PFSK-1 (cell line): ENCODE measurements at regions not wholly inside any gene's neighbourhood (a gene's known extent, or its start where the extent isn't known, plus 50 kb on each side); places are given as distances from the start of the nearest gene placed in this dataset.

ENCODE experiments used
- POLR2AphosphoS5 ChIP-seq: IDR thresholded peaks from 2 replicates; pipeline ENCODE4 v1.6.1; 2012; ENCODE audit warnings: low read depth, mild to moderate bottlenecking, control low read depth, low read length, moderate library complexity
- SIN3A ChIP-seq: IDR thresholded peaks from 2 replicates; pipeline ENCODE4 v1.6.1; 2012; ENCODE audit warnings: mild to moderate bottlenecking, low read length, moderate library complexity, borderline replicate concordance; ENCODE audit not compliant: insufficient read depth
- TAF1 ChIP-seq: IDR thresholded peaks from 2 replicates; pipeline ENCODE4 v1.6.1; 2012; ENCODE audit warnings: low read length, control low read depth, borderline replicate concordance; ENCODE audit not compliant: insufficient read depth
- TF ChIP-seq, protein P1 (sequence below), 2 experiments: IDR thresholded peaks; 2 replicates each; pipeline versions ENCODE4 v1.6.1 to v1.8.0; 2011 to 2012; ENCODE audit warnings: low read depth in 2 of 2, low read length in 2 of 2, control low read depth in 1 of 2, inconsistent platforms in 1 of 2, mild to moderate bottlenecking in 1 of 2, moderate library complexity in 1 of 2; ENCODE audit not compliant: insufficient read depth in 1 of 2

- TF ChIP-seq TAF1: no peak
- no peak for TF ChIP-seq SIN3A
- no peak for TF ChIP-seq POLR2AphosphoS5
- TF ChIP-seq, protein P1, sequence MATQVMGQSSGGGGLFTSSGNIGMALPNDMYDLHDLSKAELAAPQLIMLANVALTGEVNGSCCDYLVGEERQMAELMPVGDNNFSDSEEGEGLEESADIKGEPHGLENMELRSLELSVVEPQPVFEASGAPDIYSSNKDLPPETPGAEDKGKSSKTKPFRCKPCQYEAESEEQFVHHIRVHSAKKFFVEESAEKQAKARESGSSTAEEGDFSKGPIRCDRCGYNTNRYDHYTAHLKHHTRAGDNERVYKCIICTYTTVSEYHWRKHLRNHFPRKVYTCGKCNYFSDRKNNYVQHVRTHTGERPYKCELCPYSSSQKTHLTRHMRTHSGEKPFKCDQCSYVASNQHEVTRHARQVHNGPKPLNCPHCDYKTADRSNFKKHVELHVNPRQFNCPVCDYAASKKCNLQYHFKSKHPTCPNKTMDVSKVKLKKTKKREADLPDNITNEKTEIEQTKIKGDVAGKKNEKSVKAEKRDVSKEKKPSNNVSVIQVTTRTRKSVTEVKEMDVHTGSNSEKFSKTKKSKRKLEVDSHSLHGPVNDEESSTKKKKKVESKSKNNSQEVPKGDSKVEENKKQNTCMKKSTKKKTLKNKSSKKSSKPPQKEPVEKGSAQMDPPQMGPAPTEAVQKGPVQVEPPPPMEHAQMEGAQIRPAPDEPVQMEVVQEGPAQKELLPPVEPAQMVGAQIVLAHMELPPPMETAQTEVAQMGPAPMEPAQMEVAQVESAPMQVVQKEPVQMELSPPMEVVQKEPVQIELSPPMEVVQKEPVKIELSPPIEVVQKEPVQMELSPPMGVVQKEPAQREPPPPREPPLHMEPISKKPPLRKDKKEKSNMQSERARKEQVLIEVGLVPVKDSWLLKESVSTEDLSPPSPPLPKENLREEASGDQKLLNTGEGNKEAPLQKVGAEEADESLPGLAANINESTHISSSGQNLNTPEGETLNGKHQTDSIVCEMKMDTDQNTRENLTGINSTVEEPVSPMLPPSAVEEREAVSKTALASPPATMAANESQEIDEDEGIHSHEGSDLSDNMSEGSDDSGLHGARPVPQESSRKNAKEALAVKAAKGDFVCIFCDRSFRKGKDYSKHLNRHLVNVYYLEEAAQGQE (IDR thresholded peaks at IDR 0.05; ENCODE audit: insufficient read depth in 1 of 2, low read depth in 2 of 2, low read length in 2 of 2): no peak
These were observed 77.9 kb downstream of the SPRING1 start for GRCh38 chr12:116659771-116660481.
